Stomach (tissue), 4 donors: ENCODE measurements at regions not wholly inside any gene's neighbourhood (a gene's known extent, or its start where the extent isn't known, plus 50 kb on each side); places are given as distances from the start of the nearest gene placed in this dataset.

Source experiments
- POLR2AphosphoS5 ChIP-seq, 3 donors: sonication (generic); formaldehyde crosslinking; IDR thresholded peaks; one replicate each; pipeline ENCODE4 v1.6.1; 2016; ENCODE audit warnings: antibody characterized with exemption in 3 of 3
- TF ChIP-seq, protein P1 (sequence below), 7 experiments: fragments of 450-650 bp in 4 of 7; fragments of 200-600 bp in 3 of 7; sonication (generic) in 3 of 7; IDR thresholded peaks; one replicate each; pipeline ENCODE4 v1.5.1; 2016 to 2019; ENCODE audit warnings: antibody characterized with exemption in 7 of 7, control low read depth in 2 of 7, mild to moderate bottlenecking in 1 of 7

DNA sequence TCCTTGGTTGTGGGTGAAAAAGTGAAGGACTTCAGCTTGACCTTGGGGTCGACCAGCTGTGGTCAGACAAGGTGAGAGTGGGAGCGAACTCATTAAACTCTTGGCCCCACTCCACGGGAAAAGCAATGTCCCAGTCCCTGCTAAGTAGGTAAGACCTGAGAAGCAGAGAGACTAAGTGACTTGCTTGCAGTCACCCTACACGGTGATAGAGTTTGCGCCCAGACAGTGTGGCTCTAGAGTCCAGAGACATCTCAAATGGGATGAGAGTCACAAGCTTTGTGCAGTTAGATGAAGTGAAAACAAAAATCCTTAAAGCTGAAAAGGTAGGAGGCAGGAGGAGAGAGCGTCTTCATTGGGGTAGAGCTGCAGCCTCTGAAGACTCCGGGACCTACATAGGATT, 55.9 kb upstream of the ZNF236 start:
- TF ChIP-seq POLR2AphosphoS5 (IDR thresholded peaks at IDR 0.05): no peak
- TF ChIP-seq, protein P1, sequence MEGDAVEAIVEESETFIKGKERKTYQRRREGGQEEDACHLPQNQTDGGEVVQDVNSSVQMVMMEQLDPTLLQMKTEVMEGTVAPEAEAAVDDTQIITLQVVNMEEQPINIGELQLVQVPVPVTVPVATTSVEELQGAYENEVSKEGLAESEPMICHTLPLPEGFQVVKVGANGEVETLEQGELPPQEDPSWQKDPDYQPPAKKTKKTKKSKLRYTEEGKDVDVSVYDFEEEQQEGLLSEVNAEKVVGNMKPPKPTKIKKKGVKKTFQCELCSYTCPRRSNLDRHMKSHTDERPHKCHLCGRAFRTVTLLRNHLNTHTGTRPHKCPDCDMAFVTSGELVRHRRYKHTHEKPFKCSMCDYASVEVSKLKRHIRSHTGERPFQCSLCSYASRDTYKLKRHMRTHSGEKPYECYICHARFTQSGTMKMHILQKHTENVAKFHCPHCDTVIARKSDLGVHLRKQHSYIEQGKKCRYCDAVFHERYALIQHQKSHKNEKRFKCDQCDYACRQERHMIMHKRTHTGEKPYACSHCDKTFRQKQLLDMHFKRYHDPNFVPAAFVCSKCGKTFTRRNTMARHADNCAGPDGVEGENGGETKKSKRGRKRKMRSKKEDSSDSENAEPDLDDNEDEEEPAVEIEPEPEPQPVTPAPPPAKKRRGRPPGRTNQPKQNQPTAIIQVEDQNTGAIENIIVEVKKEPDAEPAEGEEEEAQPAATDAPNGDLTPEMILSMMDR (IDR thresholded peaks at IDR 0.05): no peak
